A549 (cell line): ENCODE measurements at regions not wholly inside any gene's neighbourhood (a gene's known extent, or its start where the extent isn't known, plus 50 kb on each side); places are given as distances from the start of the nearest gene placed in this dataset.

Experiments used
- ATAC-seq, 2 experiments: fragments of 200-7000 bp in 1 of 2; fragments of >200 bp in 1 of 2; cut with Nextera tagmentation in 1 of 2; cut with Tn5 transposase in 1 of 2; 3 replicates each; pipeline versions ENCODE4 v1.8.0 to v1.9.1; 2018 to 2020; ENCODE audit warnings: mild to moderate bottlenecking in 1 of 2, moderate library complexity in 1 of 2
- CTCF ChIA-PET: fragments of 300-600 bp; sonication (Branson Sonifier 250); formaldehyde crosslinking; extraction: SDS; loops from one replicate; lab custom pipeline; 2021; ENCODE audit warnings: antibody characterized with exemption, inconsistent platforms; lab: Yijun Ruan, JAX
- POLR2A ChIA-PET: fragments of 350-600 bp; formaldehyde crosslinking; extraction: SDS; loops from one replicate; lab custom pipeline; 2021; ENCODE audit warnings: antibody characterized with exemption, inconsistent platforms; lab: Yijun Ruan, JAX
- DNase-seq, 2 experiments: peaks; one replicate each; pipeline versions ENCODE4 v3.0.0 to v3.0.0-alpha.2; 2011 to 2016; ENCODE audit warnings: low read depth in 1 of 2, low spot score in 1 of 2
- FAIRE-seq: peaks from 2 replicates; lab custom pipeline; 2011; peaks lifted over from hg19 to GRCh38; lab: Jason Lieb, UNC
- H3K27ac ChIP-seq, 2 experiments: fragments of >200 bp; sonication (Bioruptor Twin); formaldehyde crosslinking; 3 replicates each; pipeline ENCODE4 v1.5.1; 2016 to 2017
- H3K4me1 ChIP-seq: fragments of >200 bp; sonication (Bioruptor Twin); formaldehyde crosslinking; 3 replicates; pipeline ENCODE4 v1.6.1; 2016
- H3K4me2 ChIP-seq: fragments of >200 bp; sonication (Bioruptor Twin); formaldehyde crosslinking; 3 replicates; pipeline ENCODE4 v1.6.1; 2016
- H3K4me3 ChIP-seq: fragments of >200 bp; sonication (Bioruptor Twin); formaldehyde crosslinking; 3 replicates; pipeline ENCODE4 v1.5.1; 2016
- H3K9me3 ChIP-seq: fragments of >200 bp; sonication (Bioruptor Twin); formaldehyde crosslinking; 3 replicates; pipeline ENCODE4 v1.6.1; 2016
- ATOH8 ChIP-seq: fragments of 250-450 bp; sonication (Bioruptor Pico); IDR thresholded peaks from 2 replicates; pipeline ENCODE4 v1.5.0; 2020; ENCODE audit warnings: low read depth, mild to moderate bottlenecking, moderate library complexity
- CHD2 ChIP-seq: fragments of 150-350 bp; IDR thresholded peaks from 2 replicates; pipeline ENCODE4 v1.6.1; 2014; ENCODE audit warnings: low read length; ENCODE audit not compliant: partially characterized antibody
- CHD4 ChIP-seq: fragments of 200-600 bp; sonication (generic); IDR thresholded peaks from 2 replicates; pipeline ENCODE4 v1.6.1; 2016; ENCODE audit warnings: antibody characterized with exemption, mild to moderate bottlenecking, borderline replicate concordance
- E2F6 ChIP-seq: IDR thresholded peaks from 2 replicates; pipeline ENCODE4 v1.6.1; 2012; ENCODE audit warnings: low read depth, borderline replicate concordance
- EHF ChIP-seq: fragments of 250-450 bp; sonication (Bioruptor Pico); IDR thresholded peaks from 2 replicates; pipeline ENCODE4 v1.5.0; 2020; ENCODE audit warnings: mild to moderate bottlenecking
- EHMT2 ChIP-seq: fragments of 200-600 bp; sonication (generic); IDR thresholded peaks from 2 replicates; pipeline ENCODE4 v1.6.1; 2016; ENCODE audit warnings: antibody characterized with exemption, low read depth, mild to moderate bottlenecking, moderate library complexity
- ESRRA ChIP-seq: fragments of 150-350 bp; IDR thresholded peaks from 2 replicates; pipeline ENCODE4 v1.6.1; 2014; ENCODE audit warnings: mild to moderate bottlenecking, low read length, borderline replicate concordance
- FOSL2 ChIP-seq, 2 experiments: fragments of 450-650 bp in 1 of 2; fragments of >200 bp in 1 of 2; sonication (Bioruptor Twin) in 1 of 2; formaldehyde crosslinking; IDR thresholded peaks; 2 replicates each; pipeline versions ENCODE4 v1.5.0 to v1.6.1; 2016 to 2020; ENCODE audit warnings: mild to moderate bottlenecking in 1 of 2, moderate library complexity in 1 of 2
- GATA3 ChIP-seq: IDR thresholded peaks from 2 replicates; pipeline ENCODE4 v1.6.1; 2012; ENCODE audit warnings: borderline replicate concordance
- HES2 ChIP-seq: fragments of >200 bp; sonication (Bioruptor Twin); formaldehyde crosslinking; IDR thresholded peaks from 2 replicates; pipeline ENCODE4 v1.6.1; 2016
- JUN ChIP-seq, 2 experiments: fragments of >200 bp; sonication (Bioruptor Twin); formaldehyde crosslinking; IDR thresholded peaks; 2 replicates in 1 of 2; 3 replicates in 1 of 2; pipeline ENCODE4 v1.6.1; 2016 to 2017
- MAX ChIP-seq: IDR thresholded peaks from 2 replicates; pipeline ENCODE4 v1.6.1; 2012
- NPAS2 ChIP-seq: fragments of 250-450 bp; sonication (Bioruptor Pico); IDR thresholded peaks from 2 replicates; pipeline ENCODE4 v1.8.0; 2022; ENCODE audit warnings: mild to moderate bottlenecking, moderate library complexity, borderline replicate concordance
- PBX3 ChIP-seq: IDR thresholded peaks from 2 replicates; pipeline ENCODE4 v1.6.1; 2012
- REST ChIP-seq: fragments of 200-600 bp; sonication (generic); IDR thresholded peaks from 2 replicates; pipeline ENCODE4 v1.6.1; 2016; ENCODE audit warnings: antibody characterized with exemption, mild to moderate bottlenecking, moderate library complexity
- TP53 ChIP-seq: fragments of 250-450 bp; sonication (Bioruptor Pico); IDR thresholded peaks from 2 replicates; pipeline ENCODE4 v1.5.0; 2021; ENCODE audit warnings: mild to moderate bottlenecking, moderate library complexity
- ZFP36 ChIP-seq: fragments of 450-650 bp; IDR thresholded peaks from 2 replicates; pipeline ENCODE4 v1.6.1; 2014; ENCODE audit warnings: borderline replicate concordance; ENCODE audit not compliant: partially characterized antibody
- ZSCAN20 ChIP-seq: fragments of 250-450 bp; sonication (Bioruptor Pico); IDR thresholded peaks from 2 replicates; pipeline ENCODE4 v1.8.0; 2022; ENCODE audit warnings: mild to moderate bottlenecking, moderate library complexity
- WGBS: methylation state at CpG from one replicate; pipeline ENCODE4 v1.1.6; 2017; ENCODE audit errors: missing lambda C conversion rate; 5-methylcytosine and 5-hydroxymethylcytosine counted together

GRCh38 chr22:45065726-45066125 lies 55.9 kb upstream of the PHF21B start:
- H3K4me1 ChIP-seq = peaks cover 4% of the 10 kb centered on the region; the same call in 1 of the 3 replicates
- FAIRE-seq (no peak), DNase-seq (no peak), ATAC-seq (no peak)
- H3K9me3 ChIP-seq = no peaks in the 10 kb centered on the region; the same call in 2 of the 3 replicates
- CTCF ChIA-PET = interaction anchor here (2.1 kb wide), 1 partner anchor 30 kb away, joined by 5 read pairs; no protein-coding TSS in a partner anchor
- H3K27ac ChIP-seq = no peak overlapping the region
- no peak overlapping the region for H3K4me3 ChIP-seq
- TF ChIP-seq TP53 = no peak
- TF ChIP-seq ESRRA = no peak
- TF ChIP-seq REST = no peak
- no peak for TF ChIP-seq MAX
- no peak for TF ChIP-seq JUN (IDR thresholded peaks at IDR 0.05)
- TF ChIP-seq EHMT2 = no peak
- TF ChIP-seq FOSL2 (IDR thresholded peaks at IDR 0.05) = no peak
- TF ChIP-seq FOSL2 (CRISPR knock-in tag; IDR thresholded peaks at IDR 0.05) = no peak
- H3K4me2 ChIP-seq = no peak overlapping the region
- 94% methylated on average over 6 of the region's 8 CpGs for WGBS
- POLR2A ChIA-PET = no interaction called here

GRCh38 chr22:45067731-45068130 lies 57.9 kb upstream of the PHF21B start:
- no peaks in the 10 kb centered on the region; the same call in 2 of the 3 replicates for H3K9me3 ChIP-seq
- H3K4me2 ChIP-seq = no peak overlapping the region
- FAIRE-seq = no peak
- peaks cover 14% of the 10 kb centered on the region for H3K4me1 ChIP-seq
- no peak overlapping the region for H3K4me3 ChIP-seq
- no peak overlapping the region for H3K27ac ChIP-seq
- no peak for ATAC-seq
- TF ChIP-seq ZFP36 (no peak), EHF (CRISPR knock-in tag) (no peak), PBX3 (no peak), CHD2 (no peak), E2F6 (no peak), CHD4 (no peak), MAX (no peak), NPAS2 (no peak), GATA3 (no peak), HES2 (no peak), ATOH8 (CRISPR knock-in tag) (no peak), ZSCAN20 (CRISPR knock-in tag) (no peak)
- TF ChIP-seq, all 56 proteins: peak for 0
- ChIA-PET POLR2A (no interaction called here), CTCF (interaction anchor here (0.6 to 2.1 kb wide), 2 partner anchors 28 to 243 kb away, joined by 3 to 5 read pairs; no protein-coding TSS in a partner anchor)
- 67% methylated on average over 1 of the region's 1 CpG for WGBS
- no peak for DNase-seq
